ENCODE measurements at regions not wholly inside any gene's neighbourhood (a gene's known extent, or its start where the extent isn't known, plus 50 kb on each side); places are given as distances from the start of the nearest gene placed in this dataset.

GRCh38 chr15:35722501-35722900 lies 176.5 kb upstream of the DPH6 start:
- TF ChIP-seq, protein P1, sequence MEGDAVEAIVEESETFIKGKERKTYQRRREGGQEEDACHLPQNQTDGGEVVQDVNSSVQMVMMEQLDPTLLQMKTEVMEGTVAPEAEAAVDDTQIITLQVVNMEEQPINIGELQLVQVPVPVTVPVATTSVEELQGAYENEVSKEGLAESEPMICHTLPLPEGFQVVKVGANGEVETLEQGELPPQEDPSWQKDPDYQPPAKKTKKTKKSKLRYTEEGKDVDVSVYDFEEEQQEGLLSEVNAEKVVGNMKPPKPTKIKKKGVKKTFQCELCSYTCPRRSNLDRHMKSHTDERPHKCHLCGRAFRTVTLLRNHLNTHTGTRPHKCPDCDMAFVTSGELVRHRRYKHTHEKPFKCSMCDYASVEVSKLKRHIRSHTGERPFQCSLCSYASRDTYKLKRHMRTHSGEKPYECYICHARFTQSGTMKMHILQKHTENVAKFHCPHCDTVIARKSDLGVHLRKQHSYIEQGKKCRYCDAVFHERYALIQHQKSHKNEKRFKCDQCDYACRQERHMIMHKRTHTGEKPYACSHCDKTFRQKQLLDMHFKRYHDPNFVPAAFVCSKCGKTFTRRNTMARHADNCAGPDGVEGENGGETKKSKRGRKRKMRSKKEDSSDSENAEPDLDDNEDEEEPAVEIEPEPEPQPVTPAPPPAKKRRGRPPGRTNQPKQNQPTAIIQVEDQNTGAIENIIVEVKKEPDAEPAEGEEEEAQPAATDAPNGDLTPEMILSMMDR (IDR thresholded peaks at IDR 0.05; ENCODE audit: poor library complexity, severe bottlenecking): no peak
- no peak for TF ChIP-seq POLR2AphosphoS5 (IDR thresholded peaks at IDR 0.05)
- TF ChIP-seq, protein P2, sequence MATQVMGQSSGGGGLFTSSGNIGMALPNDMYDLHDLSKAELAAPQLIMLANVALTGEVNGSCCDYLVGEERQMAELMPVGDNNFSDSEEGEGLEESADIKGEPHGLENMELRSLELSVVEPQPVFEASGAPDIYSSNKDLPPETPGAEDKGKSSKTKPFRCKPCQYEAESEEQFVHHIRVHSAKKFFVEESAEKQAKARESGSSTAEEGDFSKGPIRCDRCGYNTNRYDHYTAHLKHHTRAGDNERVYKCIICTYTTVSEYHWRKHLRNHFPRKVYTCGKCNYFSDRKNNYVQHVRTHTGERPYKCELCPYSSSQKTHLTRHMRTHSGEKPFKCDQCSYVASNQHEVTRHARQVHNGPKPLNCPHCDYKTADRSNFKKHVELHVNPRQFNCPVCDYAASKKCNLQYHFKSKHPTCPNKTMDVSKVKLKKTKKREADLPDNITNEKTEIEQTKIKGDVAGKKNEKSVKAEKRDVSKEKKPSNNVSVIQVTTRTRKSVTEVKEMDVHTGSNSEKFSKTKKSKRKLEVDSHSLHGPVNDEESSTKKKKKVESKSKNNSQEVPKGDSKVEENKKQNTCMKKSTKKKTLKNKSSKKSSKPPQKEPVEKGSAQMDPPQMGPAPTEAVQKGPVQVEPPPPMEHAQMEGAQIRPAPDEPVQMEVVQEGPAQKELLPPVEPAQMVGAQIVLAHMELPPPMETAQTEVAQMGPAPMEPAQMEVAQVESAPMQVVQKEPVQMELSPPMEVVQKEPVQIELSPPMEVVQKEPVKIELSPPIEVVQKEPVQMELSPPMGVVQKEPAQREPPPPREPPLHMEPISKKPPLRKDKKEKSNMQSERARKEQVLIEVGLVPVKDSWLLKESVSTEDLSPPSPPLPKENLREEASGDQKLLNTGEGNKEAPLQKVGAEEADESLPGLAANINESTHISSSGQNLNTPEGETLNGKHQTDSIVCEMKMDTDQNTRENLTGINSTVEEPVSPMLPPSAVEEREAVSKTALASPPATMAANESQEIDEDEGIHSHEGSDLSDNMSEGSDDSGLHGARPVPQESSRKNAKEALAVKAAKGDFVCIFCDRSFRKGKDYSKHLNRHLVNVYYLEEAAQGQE (IDR thresholded peaks at IDR 0.05; ENCODE audit: borderline replicate concordance): no peak
- no peak for TF ChIP-seq EP300 (conservative IDR thresholded peaks at IDR 0.05; ENCODE audit: poor library complexity, severe bottlenecking)
- TF ChIP-seq EZH2 (IDR thresholded peaks at IDR 0.05; ENCODE audit: borderline replicate concordance, insufficient read depth, low read length, poor library complexity, severe bottlenecking): no peak
- TF ChIP-seq TAF1 (IDR thresholded peaks at IDR 0.05; ENCODE audit: low read depth): no peak
- TF ChIP-seq RAD21 (conservative IDR thresholded peaks at IDR 0.05): no peak
- no peak for TF ChIP-seq SMC3 (conservative IDR thresholded peaks at IDR 0.05; ENCODE audit: poor library complexity)
- TF ChIP-seq MXI1 (conservative IDR thresholded peaks at IDR 0.05; ENCODE audit: poor library complexity, severe bottlenecking): no peak

All from neural cell (in vitro differentiated cells).